Gastrocnemius medialis (tissue), 4 donors: ENCODE measurements at regions not wholly inside any gene's neighbourhood (a gene's known extent, or its start where the extent isn't known, plus 50 kb on each side); places are given as distances from the start of the nearest gene placed in this dataset.

Source experiments
- ATAC-seq, 2 donors: fragments of 150-250 bp; one replicate each; pipeline ENCODE4 v1.9.1; 2016
- DNase-seq, 2 donors: peaks; one replicate each; pipeline ENCODE4 v3.0.0-alpha.2; 2019
- H3K27ac ChIP-seq, 4 donors: fragments of 200-600 bp; sonication (generic); 1 replicate in 1 of 4; 2 replicates in 3 of 4; pipeline ENCODE4 v1.5.1; 2016 to 2018; ENCODE audit warnings: mild to moderate bottlenecking in 2 of 4, moderate library complexity in 1 of 4
- H3K27me3 ChIP-seq, 3 donors: fragments of 200-600 bp; sonication (generic) in 2 of 3; 1 replicate in 1 of 3; 2 replicates in 2 of 3; pipeline versions ENCODE4 v1.5.1 to v1.6.0; 2016 to 2019; ENCODE audit warnings: mild to moderate bottlenecking in 1 of 3, moderate library complexity in 1 of 3
- H3K36me3 ChIP-seq, 2 donors: fragments of 200-600 bp; sonication (generic) in 1 of 2; one replicate each; pipeline ENCODE4 v1.5.1; 2017 to 2018
- H3K4me1 ChIP-seq, 2 donors: fragments of 200-600 bp; sonication (generic) in 1 of 2; one replicate each; pipeline ENCODE4 v1.5.1; 2016 to 2017; ENCODE audit warnings: mild to moderate bottlenecking in 2 of 2
- H3K4me3 ChIP-seq, 4 donors: fragments of 200-600 bp; sonication (generic) in 3 of 4; 1 replicate in 1 of 4; 2 replicates in 3 of 4; pipeline ENCODE4 v1.5.1; 2016 to 2019; ENCODE audit warnings: mild to moderate bottlenecking in 2 of 4
- H3K9me3 ChIP-seq, 3 donors: fragments of 200-600 bp; sonication (generic) in 2 of 3; 1 replicate in 1 of 3; 2 replicates in 2 of 3; pipeline ENCODE4 v1.5.1; 2016 to 2019
- CTCF ChIP-seq, 5 experiments: fragments of 450-650 bp in 3 of 5; fragments of 200-600 bp in 2 of 5; sonication (generic) in 2 of 5; IDR thresholded peaks in 4 of 5; conservative IDR thresholded peaks in 1 of 5; 1 replicate in 4 of 5; 2 replicates in 1 of 5; pipeline ENCODE4 v1.5.1; 2016 to 2019; ENCODE audit warnings: antibody characterized with exemption in 5 of 5, mild to moderate bottlenecking in 3 of 5, moderate library complexity in 3 of 5
- POLR2A ChIP-seq, 2 donors: fragments of 450-650 bp; IDR thresholded peaks; one replicate each; pipeline ENCODE4 v1.6.1; 2017; ENCODE audit warnings: antibody characterized with exemption in 2 of 2, mild to moderate bottlenecking in 2 of 2, moderate library complexity in 2 of 2
- in situ Hi-C, 4 donors: fragments of 200-750 bp; cut with MboI; loops; one replicate each; pipeline versions ENCODE4 v1.15.0 to v1.8.0; 2017; ENCODE audit warnings: low sequenced_read_pairs in 4 of 4
- intact Hi-C: fragments of 100-400 bp; cut with DNase I; formaldehyde crosslinking; loops from one replicate; pipeline ENCODE4 v1.15.1; 2023; ENCODE audit warnings: low total_unique reads

GRCh38 chr13:32837307-32837972 lies 178.8 kb upstream of the KL start:
- no peak for ATAC-seq

GRCh38 chr13:32837973-32838927 lies 178.0 kb upstream of the KL start:
- ATAC-seq = no peak
- H3K27ac ChIP-seq = no peak overlapping the region

More at GRCh38 chr13:32837307-32837972, 178.8 kb upstream of the KL start:
- peaks cover 0 to 3% (median 0%) of the 10 kb centered on the region in 3 donors for H3K9me3 ChIP-seq
- in situ Hi-C loops = no loop called here
- no peaks in the 10 kb centered on the region for H3K27me3 ChIP-seq
- intact Hi-C loops = no loop called here
- H3K4me1 ChIP-seq = no peaks in the 10 kb centered on the region
- H3K36me3 ChIP-seq = no peaks in the 10 kb centered on the region
- TF ChIP-seq POLR2A (IDR thresholded peaks at IDR 0.05) (no peak), CTCF (IDR thresholded peaks at IDR 0.05 in 4 of 5, conservative IDR thresholded peaks at IDR 0.05 in 1 of 5) (no peak)
- no peak overlapping the region for H3K4me3 ChIP-seq
- DNase-seq = no peak
- H3K27ac ChIP-seq = no peak overlapping the region

GRCh38 chr13:32838945-32839344 lies 177.3 kb upstream of the KL start:
- Histone ChIP-seq H3K9me3 (no peaks in the 10 kb centered on the region), H3K4me1 (no peaks in the 10 kb centered on the region), H3K27ac (no peak overlapping the region), H3K4me3 (no peak overlapping the region), H3K36me3 (no peaks in the 10 kb centered on the region), H3K27me3 (no peaks in the 10 kb centered on the region)
- TF ChIP-seq POLR2A (IDR thresholded peaks at IDR 0.05) (no peak), CTCF (IDR thresholded peaks at IDR 0.05 in 4 of 5, conservative IDR thresholded peaks at IDR 0.05 in 1 of 5) (no peak)
- no peak for DNase-seq
- ATAC-seq = no peak
- in situ Hi-C loops = no loop called here
- intact Hi-C loops = no loop called here

More at GRCh38 chr13:32837973-32838927, 178.0 kb upstream of the KL start:
- DNase-seq = no peak
- Histone ChIP-seq H3K4me1 (no peaks in the 10 kb centered on the region), H3K4me3 (no peak overlapping the region), H3K36me3 (no peaks in the 10 kb centered on the region), H3K27me3 (no peaks in the 10 kb centered on the region), H3K9me3 (no peaks in the 10 kb centered on the region)
- intact Hi-C loops (no loop called here), in situ Hi-C loops (no loop called here)
- no peak for TF ChIP-seq CTCF (IDR thresholded peaks at IDR 0.05 in 4 of 5, conservative IDR thresholded peaks at IDR 0.05 in 1 of 5)
- TF ChIP-seq POLR2A (IDR thresholded peaks at IDR 0.05) = no peak

GRCh38 chr13:32840113-32840512 lies 176.1 kb upstream of the KL start:
- no peak for ATAC-seq
- H3K27me3 ChIP-seq = no peaks in the 10 kb centered on the region
- in situ Hi-C loops = no loop called here
- H3K36me3 ChIP-seq = no peaks in the 10 kb centered on the region
- H3K9me3 ChIP-seq = no peaks in the 10 kb centered on the region
- H3K4me3 ChIP-seq = no peak overlapping the region
- no peaks in the 10 kb centered on the region for H3K4me1 ChIP-seq
- intact Hi-C loops = no loop called here
- no peak for TF ChIP-seq POLR2A (IDR thresholded peaks at IDR 0.05)
- TF ChIP-seq CTCF (IDR thresholded peaks at IDR 0.05 in 4 of 5, conservative IDR thresholded peaks at IDR 0.05 in 1 of 5) = no peak
- DNase-seq = no peak
- H3K27ac ChIP-seq = no peak overlapping the region
